NB4 (cell line): ENCODE measurements at regions not wholly inside any gene's neighbourhood (a gene's known extent, or its start where the extent isn't known, plus 50 kb on each side); places are given as distances from the start of the nearest gene placed in this dataset.

Experiments used
- DNase-seq: peaks from one replicate; pipeline ENCODE4 v3.0.0; 2010; ENCODE audit warnings: low read depth
- H3K4me3 ChIP-seq: one replicate; pipeline ENCODE4 v1.5.1; 2011; ENCODE audit warnings: mild to moderate bottlenecking, low read depth, low read length, moderate library complexity
- MYC ChIP-seq: IDR thresholded peaks from 2 replicates; pipeline ENCODE4 v1.6.1; 2011; ENCODE audit warnings: low read depth, low read length
- POLR2A ChIP-seq: IDR thresholded peaks from 2 replicates; pipeline ENCODE4 v1.6.1; 2011; ENCODE audit warnings: mild to moderate bottlenecking; ENCODE audit not compliant: insufficient read length; ENCODE audit errors: extremely low read depth
- TF ChIP-seq, protein P1 (sequence below): IDR thresholded peaks from 2 replicates; pipeline ENCODE4 v1.6.1; 2011; ENCODE audit warnings: low read depth, low read length
- TF ChIP-seq, protein P2 (sequence below): IDR thresholded peaks from one replicate; pipeline ENCODE4 v1.5.1; 2012; ENCODE audit warnings: low read depth, low read length

DNA sequence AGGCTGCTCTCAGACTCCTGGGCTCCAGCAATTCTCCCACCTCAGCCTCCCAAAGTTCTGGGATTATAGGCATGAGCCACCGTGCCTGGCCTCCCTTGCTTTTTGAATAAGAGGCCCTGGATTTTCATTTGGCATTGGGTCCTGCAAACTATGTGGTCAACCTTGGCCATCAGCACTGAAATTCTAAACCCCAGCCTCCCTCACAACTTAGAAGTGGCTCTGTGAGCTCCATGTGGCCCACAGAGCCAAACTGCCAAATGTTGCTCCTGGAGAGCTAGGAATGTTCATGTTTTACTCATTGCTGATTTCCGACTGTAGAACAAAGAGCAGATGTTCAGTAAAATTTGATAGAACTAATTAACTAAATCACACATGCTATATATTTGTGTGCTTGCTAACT is 210.6 kb upstream of the AGAP1 start:
- DNase-seq, result no peak
- H3K4me3 ChIP-seq, result no peak overlapping the region
- TF ChIP-seq, protein P1, sequence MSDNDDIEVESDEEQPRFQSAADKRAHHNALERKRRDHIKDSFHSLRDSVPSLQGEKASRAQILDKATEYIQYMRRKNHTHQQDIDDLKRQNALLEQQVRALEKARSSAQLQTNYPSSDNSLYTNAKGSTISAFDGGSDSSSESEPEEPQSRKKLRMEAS, result no peak
- TF ChIP-seq MYC (no peak), POLR2A (no peak)
- TF ChIP-seq, protein P2, sequence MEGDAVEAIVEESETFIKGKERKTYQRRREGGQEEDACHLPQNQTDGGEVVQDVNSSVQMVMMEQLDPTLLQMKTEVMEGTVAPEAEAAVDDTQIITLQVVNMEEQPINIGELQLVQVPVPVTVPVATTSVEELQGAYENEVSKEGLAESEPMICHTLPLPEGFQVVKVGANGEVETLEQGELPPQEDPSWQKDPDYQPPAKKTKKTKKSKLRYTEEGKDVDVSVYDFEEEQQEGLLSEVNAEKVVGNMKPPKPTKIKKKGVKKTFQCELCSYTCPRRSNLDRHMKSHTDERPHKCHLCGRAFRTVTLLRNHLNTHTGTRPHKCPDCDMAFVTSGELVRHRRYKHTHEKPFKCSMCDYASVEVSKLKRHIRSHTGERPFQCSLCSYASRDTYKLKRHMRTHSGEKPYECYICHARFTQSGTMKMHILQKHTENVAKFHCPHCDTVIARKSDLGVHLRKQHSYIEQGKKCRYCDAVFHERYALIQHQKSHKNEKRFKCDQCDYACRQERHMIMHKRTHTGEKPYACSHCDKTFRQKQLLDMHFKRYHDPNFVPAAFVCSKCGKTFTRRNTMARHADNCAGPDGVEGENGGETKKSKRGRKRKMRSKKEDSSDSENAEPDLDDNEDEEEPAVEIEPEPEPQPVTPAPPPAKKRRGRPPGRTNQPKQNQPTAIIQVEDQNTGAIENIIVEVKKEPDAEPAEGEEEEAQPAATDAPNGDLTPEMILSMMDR, result no peak

GRCh38 chr2:235286622-235287374 is 207.0 kb upstream of the AGAP1 start:
- H3K4me3 ChIP-seq, result no peak overlapping the region
- TF ChIP-seq POLR2A, result no peak
- TF ChIP-seq, protein P2, result no peak
- TF ChIP-seq, protein P1, result no peak
- TF ChIP-seq MYC, result no peak
- no peak for DNase-seq

GRCh38 chr2:235287375-235287733 is 206.5 kb upstream of the AGAP1 start:
- DNase-seq, result no peak
- H3K4me3 ChIP-seq, result no peak overlapping the region
- TF ChIP-seq POLR2A (no peak), MYC (no peak)
- TF ChIP-seq, protein P1, result no peak
- TF ChIP-seq, protein P2, result no peak

- H3K4me3 ChIP-seq, result no peak overlapping the region
- DNase-seq, result no peak
- TF ChIP-seq POLR2A (no peak), MYC (no peak)
- TF ChIP-seq, protein P2, result no peak
- TF ChIP-seq, protein P1, result no peak
Observed at GRCh38 chr2:235291461-235291860, 202.4 kb upstream of the AGAP1 start.

DNA sequence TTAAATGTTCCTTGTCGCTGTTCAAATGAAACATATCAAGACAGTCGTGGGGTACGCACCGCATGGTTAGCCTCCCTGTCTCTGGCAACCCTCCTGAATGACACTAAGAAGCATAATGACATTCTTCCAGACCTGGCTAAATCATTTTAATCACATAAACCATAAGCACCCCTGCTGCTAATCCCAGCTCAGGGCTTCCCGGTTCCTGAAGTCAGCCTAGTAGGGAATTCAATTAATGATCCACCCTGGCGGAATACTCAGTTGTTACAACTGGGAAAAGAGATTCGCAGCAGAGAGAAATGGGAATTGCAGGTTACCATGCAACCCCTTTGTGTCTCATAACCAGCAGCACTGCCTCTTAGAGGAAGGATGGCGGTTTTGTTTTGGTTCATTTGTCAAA is 200.8 kb upstream of the AGAP1 start:
- TF ChIP-seq, protein P1, result no peak
- no peak for TF ChIP-seq POLR2A
- TF ChIP-seq, protein P2, result no peak
- no peak for TF ChIP-seq MYC
- DNase-seq, result no peak
- no peak overlapping the region for H3K4me3 ChIP-seq

DNA sequence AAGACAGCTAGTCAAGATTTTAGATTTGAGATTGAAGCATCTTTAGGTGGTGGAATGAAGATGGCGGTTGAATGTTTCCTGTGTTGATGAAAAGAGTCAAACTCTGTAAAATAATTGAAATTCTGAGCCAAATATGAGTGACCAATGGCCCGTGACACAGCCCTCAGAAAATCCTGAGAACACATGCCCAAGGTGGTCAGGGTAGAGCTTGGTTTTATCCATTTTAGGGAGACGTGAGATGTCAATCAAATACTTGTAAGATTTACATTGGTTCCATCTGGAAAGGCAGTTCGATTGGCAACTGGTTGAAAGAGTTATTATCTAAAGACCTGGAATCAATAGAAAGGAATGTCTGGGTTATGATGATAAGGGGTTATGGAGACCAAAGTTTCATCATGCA is 198.0 kb upstream of the AGAP1 start:
- no peak overlapping the region for H3K4me3 ChIP-seq
- no peak for DNase-seq
- TF ChIP-seq MYC (no peak), POLR2A (no peak)
- TF ChIP-seq, protein P1, result no peak
- TF ChIP-seq, protein P2, result no peak
